Rectal smooth muscle tissue (tissue), 1 donor: ENCODE measurements at regions not wholly inside any gene's neighbourhood (a gene's known extent, or its start where the extent isn't known, plus 50 kb on each side); places are given as distances from the start of the nearest gene placed in this dataset.
"Not testable (repeated sequence)": the region's sequence is repeated elsewhere in the genome, so short reads cannot be mapped to it uniquely, and the experiment has no call there.

Source experiments
- H3K27ac ChIP-seq: one replicate; pipeline ENCODE4 v1.7.0; 2013; ENCODE audit warnings: low read depth, low read length, inconsistent platforms
- H3K27me3 ChIP-seq: one replicate; pipeline ENCODE4 v1.7.0; 2013; ENCODE audit warnings: low read length; ENCODE audit not compliant: control insufficient read depth, insufficient read depth
- H3K36me3 ChIP-seq: one replicate; pipeline ENCODE4 v1.7.0; 2013; ENCODE audit warnings: low read length; ENCODE audit not compliant: control insufficient read depth, insufficient read depth
- H3K4me1 ChIP-seq: one replicate; pipeline ENCODE4 v1.7.0; 2013; ENCODE audit warnings: low read length; ENCODE audit not compliant: control insufficient read depth, insufficient read depth
- H3K4me3 ChIP-seq: one replicate; pipeline ENCODE4 v1.7.0; 2013; ENCODE audit warnings: low read length
- H3K9ac ChIP-seq: one replicate; pipeline ENCODE4 v1.7.0; 2013; ENCODE audit warnings: low read length

GRCh38 chr6:103870970-103871369 is 988.7 kb downstream of the HACE1 start:
- Histone ChIP-seq H3K27ac (no peak overlapping the region), H3K4me3 (no peak overlapping the region), H3K36me3 (no peaks in the 10 kb centered on the region), H3K27me3 (no peaks in the 10 kb centered on the region), H3K4me1 (no peaks in the 10 kb centered on the region), H3K9ac (no peak overlapping the region)

GRCh38 chr6:103862297-103862696 is 997.4 kb downstream of the HACE1 start:
- Histone ChIP-seq H3K27me3 (no peaks in the 10 kb centered on the region), H3K27ac (no peak overlapping the region), H3K4me1 (no peaks in the 10 kb centered on the region), H3K4me3 (no peak overlapping the region), H3K36me3 (no peaks in the 10 kb centered on the region), H3K9ac (no peak overlapping the region)

GRCh38 chr6:103858003-103858402 is 1001.7 kb downstream of the HACE1 start:
- H3K36me3 ChIP-seq = no peaks in the 10 kb centered on the region
- no peak overlapping the region for H3K9ac ChIP-seq
- H3K27me3 ChIP-seq = no peaks in the 10 kb centered on the region
- H3K27ac ChIP-seq = no peak overlapping the region
- no peaks in the 10 kb centered on the region for H3K4me1 ChIP-seq
- no peak overlapping the region for H3K4me3 ChIP-seq

- H3K9ac ChIP-seq = no peak overlapping the region
- no peaks in the 10 kb centered on the region for H3K4me1 ChIP-seq
Observed at GRCh38 chr6:103855750-103856149, 1004.0 kb downstream of the HACE1 start.

GRCh38 chr6:103854059-103854458 is 1005.7 kb downstream of the HACE1 start:
- no peak overlapping the region for H3K27ac ChIP-seq
- H3K9ac ChIP-seq = no peak overlapping the region
- H3K27me3 ChIP-seq = no peaks in the 10 kb centered on the region
- H3K36me3 ChIP-seq = no peaks in the 10 kb centered on the region
- no peaks in the 10 kb centered on the region for H3K4me1 ChIP-seq
- no peak overlapping the region for H3K4me3 ChIP-seq

More at GRCh38 chr6:103855750-103856149, 1004.0 kb downstream of the HACE1 start:
- no peak overlapping the region for H3K27ac ChIP-seq
- H3K36me3 ChIP-seq = no peaks in the 10 kb centered on the region
- no peak overlapping the region for H3K4me3 ChIP-seq
- H3K27me3 ChIP-seq = no peaks in the 10 kb centered on the region

DNA sequence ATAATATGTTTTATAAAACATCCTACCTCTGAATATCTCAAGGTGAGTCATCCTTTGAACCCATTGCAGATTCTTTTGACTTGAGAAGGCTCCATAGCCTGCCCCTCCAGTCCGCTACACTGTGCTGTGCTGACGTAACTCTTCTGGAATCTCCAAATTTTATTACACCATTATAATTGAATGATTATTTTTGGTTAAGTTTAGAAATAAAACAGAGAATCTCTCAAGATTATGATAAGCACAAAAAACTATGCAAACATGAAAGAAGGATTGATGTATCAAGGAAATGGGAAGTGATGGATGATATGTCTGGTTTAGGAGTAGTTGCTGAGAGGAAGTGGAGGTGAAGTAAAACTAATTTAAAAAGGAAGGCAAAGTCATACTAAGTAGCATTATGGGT is 1021.3 kb downstream of the HACE1 start:
- Histone ChIP-seq H3K27me3 (no peaks in the 10 kb centered on the region), H3K27ac (no peak overlapping the region), H3K4me1 (no peaks in the 10 kb centered on the region), H3K9ac (no peak overlapping the region), H3K36me3 (no peaks in the 10 kb centered on the region), H3K4me3 (no peak overlapping the region)

DNA sequence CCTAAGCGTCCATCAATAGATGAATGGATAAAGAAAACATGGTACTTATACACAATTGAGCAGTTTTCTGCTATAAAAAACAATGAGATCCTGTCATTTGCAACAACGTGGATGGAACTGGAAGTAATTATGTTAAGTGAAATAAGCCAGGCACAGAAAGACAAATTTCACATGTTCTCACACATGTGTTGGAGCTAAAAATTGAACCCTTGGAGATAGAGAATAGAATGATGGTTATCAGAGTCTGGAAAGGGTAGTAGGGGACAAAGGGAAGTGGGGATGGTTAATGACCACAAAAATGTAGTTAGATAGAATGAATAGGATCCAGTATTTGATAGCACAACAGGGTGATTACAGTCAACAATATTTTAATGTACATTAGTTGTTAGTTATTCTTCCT is 1033.5 kb downstream of the HACE1 start:
- H3K4me1 ChIP-seq = no peaks in the 10 kb centered on the region
- no peak overlapping the region for H3K27ac ChIP-seq
- H3K9ac ChIP-seq = no peak overlapping the region
- no peak overlapping the region for H3K4me3 ChIP-seq
- no peaks in the 10 kb centered on the region for H3K27me3 ChIP-seq
- no peaks in the 10 kb centered on the region for H3K36me3 ChIP-seq

GRCh38 chr6:103820148-103820547 is 1039.6 kb downstream of the HACE1 start:
- Histone ChIP-seq H3K4me3 (no peak overlapping the region), H3K27me3 (no peaks in the 10 kb centered on the region), H3K4me1 (no peaks in the 10 kb centered on the region), H3K27ac (no peak overlapping the region), H3K9ac (no peak overlapping the region), H3K36me3 (no peaks in the 10 kb centered on the region)

- Histone ChIP-seq H3K27ac (no peak overlapping the region), H3K36me3 (no peaks in the 10 kb centered on the region), H3K4me3 (no peak overlapping the region), H3K27me3 (no peaks in the 10 kb centered on the region), H3K9ac (no peak overlapping the region), H3K4me1 (no peaks in the 10 kb centered on the region)
Observed at GRCh38 chr6:103819509-103819908, 1040.2 kb downstream of the HACE1 start.

DNA sequence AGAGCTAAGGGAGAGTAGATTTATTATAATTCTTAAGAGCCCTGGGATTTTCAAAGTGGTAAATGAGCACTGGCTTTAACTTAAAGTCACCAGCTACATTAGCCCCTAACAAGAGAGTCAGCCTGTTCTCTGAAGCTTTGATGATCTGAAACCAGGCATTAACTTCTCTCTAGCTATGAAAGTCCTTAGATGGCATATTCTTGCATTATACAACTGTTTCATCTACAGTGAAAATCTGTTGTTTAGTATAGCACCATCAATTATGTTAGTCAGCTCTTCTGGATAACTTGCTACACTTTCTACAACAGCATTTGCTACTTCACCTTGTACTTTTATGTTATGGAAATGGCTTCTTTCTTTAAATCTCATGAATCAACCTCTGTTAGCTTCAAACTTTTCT is 1046.7 kb downstream of the HACE1 start:
- no peak overlapping the region for H3K27ac ChIP-seq
- H3K27me3 ChIP-seq = no peaks in the 10 kb centered on the region

DNA sequence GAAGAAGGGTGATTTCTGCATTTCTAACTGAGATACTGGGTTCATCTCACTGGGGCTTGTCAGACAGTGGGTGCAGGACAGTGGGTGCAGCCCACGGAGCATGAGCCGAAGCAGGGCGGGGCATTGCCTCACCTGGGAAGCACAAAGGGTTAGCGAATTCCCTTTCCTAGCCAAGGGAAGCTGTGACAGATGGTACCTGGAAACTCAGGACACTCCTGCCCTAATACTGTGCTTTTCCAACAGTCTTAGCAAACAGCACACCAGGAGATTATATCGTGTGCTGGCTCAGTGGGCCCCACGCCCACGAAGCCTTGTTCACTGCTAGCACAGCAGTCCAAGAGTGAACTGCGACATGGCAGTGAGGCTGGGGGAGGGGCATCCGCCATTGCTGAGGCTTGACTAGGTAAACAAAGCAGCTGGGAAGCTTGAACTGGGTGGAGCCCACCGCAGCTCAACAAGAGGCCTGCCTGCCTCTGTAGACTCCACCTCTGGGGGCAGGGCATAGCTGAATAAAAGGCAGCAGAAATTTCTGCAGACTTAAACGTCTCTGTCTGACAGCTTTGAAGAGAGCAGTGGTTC is 1057.7 kb downstream of the HACE1 start:
- H3K4me3 ChIP-seq, H3K36me3 ChIP-seq, H3K4me1 ChIP-seq, H3K9ac ChIP-seq, H3K27me3 ChIP-seq, H3K27ac ChIP-seq: not testable (repeated sequence)

More for the DNA sequence above, 1046.7 kb downstream of the HACE1 start:
- no peak overlapping the region for H3K9ac ChIP-seq
- H3K4me3 ChIP-seq = no peak overlapping the region
- H3K36me3 ChIP-seq = no peaks in the 10 kb centered on the region
- no peaks in the 10 kb centered on the region for H3K4me1 ChIP-seq

GRCh38 chr6:103799971-103800670 is 1059.6 kb downstream of the HACE1 start:
- no peaks in the 10 kb centered on the region for H3K36me3 ChIP-seq
- H3K4me3 ChIP-seq = no peak overlapping the region
- no peak overlapping the region for H3K27ac ChIP-seq
- H3K9ac ChIP-seq = no peak overlapping the region
- no peaks in the 10 kb centered on the region for H3K27me3 ChIP-seq
- H3K4me1 ChIP-seq = no peaks in the 10 kb centered on the region

- Histone ChIP-seq H3K36me3 (no peaks in the 10 kb centered on the region), H3K27ac (no peak overlapping the region), H3K27me3 (no peaks in the 10 kb centered on the region), H3K9ac (no peak overlapping the region), H3K4me3 (no peak overlapping the region), H3K4me1 (no peaks in the 10 kb centered on the region)
Observed at GRCh38 chr6:103798166-103798565, 1061.6 kb downstream of the HACE1 start.
